ENCODE measurements at regions not wholly inside any gene's neighbourhood (a gene's known extent, or its start where the extent isn't known, plus 50 kb on each side); places are given as distances from the start of the nearest gene placed in this dataset.

- CTCF ChIA-PET: no interaction called here
- Mint-ChIP-seq H3K9me3 (ENCODE audit: low read depth, unreplicated experiment) (no peaks in the 10 kb centered on the region), H3K27ac (ENCODE audit: unreplicated experiment) (no peak overlapping the region), H3K27me3 (ENCODE audit: unreplicated experiment) (no peaks in the 10 kb centered on the region), H3K4me1 (ENCODE audit: low read depth, unreplicated experiment) (no peaks in the 10 kb centered on the region), H3K4me3 (ENCODE audit: low read depth, unreplicated experiment) (no peak overlapping the region), H3K36me3 (ENCODE audit: insufficient read depth, unreplicated experiment) (no peaks in the 10 kb centered on the region)
- TF ChIP-seq, protein P1, sequence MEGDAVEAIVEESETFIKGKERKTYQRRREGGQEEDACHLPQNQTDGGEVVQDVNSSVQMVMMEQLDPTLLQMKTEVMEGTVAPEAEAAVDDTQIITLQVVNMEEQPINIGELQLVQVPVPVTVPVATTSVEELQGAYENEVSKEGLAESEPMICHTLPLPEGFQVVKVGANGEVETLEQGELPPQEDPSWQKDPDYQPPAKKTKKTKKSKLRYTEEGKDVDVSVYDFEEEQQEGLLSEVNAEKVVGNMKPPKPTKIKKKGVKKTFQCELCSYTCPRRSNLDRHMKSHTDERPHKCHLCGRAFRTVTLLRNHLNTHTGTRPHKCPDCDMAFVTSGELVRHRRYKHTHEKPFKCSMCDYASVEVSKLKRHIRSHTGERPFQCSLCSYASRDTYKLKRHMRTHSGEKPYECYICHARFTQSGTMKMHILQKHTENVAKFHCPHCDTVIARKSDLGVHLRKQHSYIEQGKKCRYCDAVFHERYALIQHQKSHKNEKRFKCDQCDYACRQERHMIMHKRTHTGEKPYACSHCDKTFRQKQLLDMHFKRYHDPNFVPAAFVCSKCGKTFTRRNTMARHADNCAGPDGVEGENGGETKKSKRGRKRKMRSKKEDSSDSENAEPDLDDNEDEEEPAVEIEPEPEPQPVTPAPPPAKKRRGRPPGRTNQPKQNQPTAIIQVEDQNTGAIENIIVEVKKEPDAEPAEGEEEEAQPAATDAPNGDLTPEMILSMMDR (IDR thresholded peaks at IDR 0.05; ENCODE audit: unreplicated experiment): no peak
- intact Hi-C loops (cut with micrococcal nuclease; ENCODE audit: unreplicated experiment): no loop called here
- no TSS peak for BruUV-seq (replicated peaks)
- DNase-seq: no peak
These were observed 820.5 kb downstream of the DACH1 start for GRCh38 chr13:71046360-71047079.

- TF ChIP-seq, protein P1 (IDR thresholded peaks at IDR 0.05; ENCODE audit: unreplicated experiment): no peak
- Mint-ChIP-seq H3K27me3 (ENCODE audit: unreplicated experiment) (no peaks in the 10 kb centered on the region), H3K9me3 (ENCODE audit: low read depth, unreplicated experiment) (no peaks in the 10 kb centered on the region)
These were observed 821.9 kb downstream of the DACH1 start for GRCh38 chr13:71045101-71045500.

DNA sequence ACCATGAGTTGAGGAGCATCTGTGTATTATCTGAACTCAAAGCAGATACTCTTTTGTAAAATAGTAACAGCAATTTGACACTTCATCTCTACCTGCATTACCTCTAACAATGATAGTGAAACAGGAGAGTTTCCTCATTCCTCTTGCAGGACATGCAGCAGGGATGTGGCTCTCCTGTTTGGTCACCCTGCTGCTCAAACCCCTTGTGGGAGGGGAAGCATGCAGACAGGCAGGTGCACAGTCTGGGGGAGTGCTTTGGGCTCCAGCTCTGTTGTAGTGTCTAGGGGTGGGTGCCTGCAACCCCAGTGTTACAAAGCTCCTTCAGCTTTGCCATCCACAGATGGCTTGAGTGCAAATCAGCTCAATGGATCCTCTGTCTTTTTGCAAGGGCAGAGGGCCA is 827.6 kb downstream of the DACH1 start:
- intact Hi-C loops (cut with micrococcal nuclease; ENCODE audit: unreplicated experiment): no loop called here
- no peak overlapping the region for H3K4me3 Mint-ChIP-seq (ENCODE audit: low read depth, unreplicated experiment)
- no peaks in the 10 kb centered on the region for H3K36me3 Mint-ChIP-seq (ENCODE audit: insufficient read depth, unreplicated experiment)
- H3K4me1 Mint-ChIP-seq (ENCODE audit: low read depth, unreplicated experiment): no peaks in the 10 kb centered on the region
- CTCF ChIA-PET: no interaction called here
- no peaks in the 10 kb centered on the region for H3K9me3 Mint-ChIP-seq (ENCODE audit: low read depth, unreplicated experiment)
- no peak overlapping the region for H3K27ac Mint-ChIP-seq (ENCODE audit: unreplicated experiment)
- no peaks in the 10 kb centered on the region for H3K27me3 Mint-ChIP-seq (ENCODE audit: unreplicated experiment)
- TF ChIP-seq, protein P1 (IDR thresholded peaks at IDR 0.05; ENCODE audit: unreplicated experiment): no peak
- BruUV-seq (replicated peaks): no TSS peak
- no peak for DNase-seq

More at GRCh38 chr13:71045101-71045500, 821.9 kb downstream of the DACH1 start:
- Mint-ChIP-seq H3K4me3 (ENCODE audit: low read depth, unreplicated experiment) (no peak overlapping the region), H3K27ac (ENCODE audit: unreplicated experiment) (no peak overlapping the region), H3K36me3 (ENCODE audit: insufficient read depth, unreplicated experiment) (no peaks in the 10 kb centered on the region), H3K4me1 (ENCODE audit: low read depth, unreplicated experiment) (no peaks in the 10 kb centered on the region)
- no TSS peak for BruUV-seq (replicated peaks)
- CTCF ChIA-PET: no interaction called here
- intact Hi-C loops (cut with micrococcal nuclease; ENCODE audit: unreplicated experiment): no loop called here
- no peak for DNase-seq

GRCh38 chr13:71034018-71034417 is 833.0 kb downstream of the DACH1 start:
- intact Hi-C loops (cut with micrococcal nuclease; ENCODE audit: unreplicated experiment): no loop called here
- BruUV-seq (replicated peaks): no TSS peak
- no peaks in the 10 kb centered on the region for H3K27me3 Mint-ChIP-seq (ENCODE audit: unreplicated experiment)
- no peak for DNase-seq
- H3K27ac Mint-ChIP-seq (ENCODE audit: unreplicated experiment): no peak overlapping the region
- no peaks in the 10 kb centered on the region for H3K9me3 Mint-ChIP-seq (ENCODE audit: low read depth, unreplicated experiment)
- H3K4me3 Mint-ChIP-seq (ENCODE audit: low read depth, unreplicated experiment): no peak overlapping the region
- no peaks in the 10 kb centered on the region for H3K4me1 Mint-ChIP-seq (ENCODE audit: low read depth, unreplicated experiment)
- CTCF ChIA-PET: no interaction called here
- TF ChIP-seq, protein P1 (IDR thresholded peaks at IDR 0.05; ENCODE audit: unreplicated experiment): no peak
- H3K36me3 Mint-ChIP-seq (ENCODE audit: insufficient read depth, unreplicated experiment): no peaks in the 10 kb centered on the region

All from Calu3 (cell line).